DOHH2 (cell line): ENCODE measurements at regions not wholly inside any gene's neighbourhood (a gene's known extent, or its start where the extent isn't known, plus 50 kb on each side); places are given as distances from the start of the nearest gene placed in this dataset.

ENCODE experiments used
- H3F3A ChIP-seq: fragments of 200-600 bp; sonication (generic), shearing (Covaris generic); 2 replicates; pipeline ENCODE4 v1.6.0; 2016; ENCODE audit warnings: antibody characterized with exemption, mild to moderate bottlenecking; ENCODE audit not compliant: control insufficient read depth, insufficient read depth
- H3K27ac ChIP-seq: fragments of 200-600 bp; sonication (generic); 2 replicates; pipeline ENCODE4 v1.5.1; 2014; ENCODE audit warnings: low read depth, mild to moderate bottlenecking, low read length, moderate library complexity
- H3K27me3 ChIP-seq: fragments of 200-600 bp; sonication (generic); 2 replicates; pipeline ENCODE4 v1.6.1; 2014; ENCODE audit warnings: mild to moderate bottlenecking, low read length, mixed read lengths; ENCODE audit not compliant: control insufficient read depth
- H3K36me3 ChIP-seq: fragments of 200-600 bp; sonication (generic); 2 replicates; pipeline ENCODE4 v1.6.1; 2014; ENCODE audit warnings: mild to moderate bottlenecking, low read length, moderate library complexity, mixed read lengths; ENCODE audit not compliant: control insufficient read depth
- H3K4me1 ChIP-seq: fragments of 200-600 bp; sonication (generic); 2 replicates; pipeline ENCODE4 v1.6.1; 2014; ENCODE audit warnings: mild to moderate bottlenecking, low read length, mixed read lengths; ENCODE audit not compliant: control insufficient read depth
- H3K4me2 ChIP-seq: fragments of 200-600 bp; sonication (generic); 2 replicates; pipeline ENCODE4 v1.6.0; 2014; ENCODE audit warnings: mild to moderate bottlenecking, low read length, moderate library complexity
- H3K4me3 ChIP-seq: fragments of 200-600 bp; sonication (generic); 2 replicates; pipeline ENCODE4 v1.5.1; 2014; ENCODE audit warnings: mild to moderate bottlenecking, low read length, mixed read lengths
- H3K79me2 ChIP-seq: fragments of 200-600 bp; sonication (generic); 2 replicates; pipeline ENCODE4 v1.6.1; 2014; ENCODE audit warnings: mild to moderate bottlenecking, low read length, mixed read lengths; ENCODE audit not compliant: control insufficient read depth
- H3K9me2 ChIP-seq: fragments of 200-600 bp; sonication (generic); replicated peaks from 2 replicates; pipeline ENCODE4 v1.6.1; 2014; ENCODE audit warnings: mild to moderate bottlenecking, low read length, mixed read lengths; ENCODE audit not compliant: control insufficient read depth
- H3K9me3 ChIP-seq: fragments of 200-600 bp; sonication (generic); 2 replicates; pipeline ENCODE4 v1.6.1; 2014; ENCODE audit warnings: antibody characterized with exemption, low read length, mixed read lengths; ENCODE audit not compliant: control insufficient read depth, insufficient read depth
- H4K20me1 ChIP-seq: fragments of 200-600 bp; sonication (generic); 2 replicates; pipeline ENCODE4 v1.6.0; 2014; ENCODE audit warnings: low read depth, mild to moderate bottlenecking, antibody characterized with exemption, low read length, moderate library complexity; ENCODE audit not compliant: control insufficient read depth, insufficient read depth
- CTCF ChIP-seq: fragments of 200-600 bp; sonication (generic); IDR thresholded peaks from one replicate; pipeline ENCODE4 v1.5.1; 2014; ENCODE audit warnings: antibody characterized with exemption, mild to moderate bottlenecking, low read depth, low read length; ENCODE audit not compliant: poor library complexity, severe bottlenecking
- EZH2phosphoT487 ChIP-seq: fragments of 200-600 bp; sonication (generic); IDR thresholded peaks from 2 replicates; pipeline ENCODE4 v1.6.1; 2017; ENCODE audit warnings: borderline replicate concordance, mild to moderate bottlenecking, antibody characterized with exemption, low read length, moderate library complexity, mixed read lengths

DNA sequence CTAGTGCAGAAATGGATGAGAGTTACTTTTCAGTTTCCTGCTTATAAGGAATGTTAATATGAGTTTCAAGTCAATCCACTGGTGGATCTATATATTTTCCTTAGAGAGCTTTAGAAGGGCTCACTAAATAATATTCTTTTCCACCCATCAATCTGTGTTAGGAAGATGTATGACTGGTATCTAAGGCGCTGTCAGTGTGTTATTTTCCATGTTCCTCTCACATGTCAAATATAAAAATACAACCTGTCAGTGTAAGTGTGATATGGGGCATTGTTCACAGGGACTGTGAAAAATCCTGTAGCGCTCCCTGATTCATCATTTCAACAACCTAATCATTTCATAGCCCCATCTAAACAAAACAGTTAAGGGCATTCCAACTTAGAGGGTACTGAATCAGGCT is 203.1 kb downstream of the TMEM26 start:
- Histone ChIP-seq H3K4me3 (no peak overlapping the region), H4K20me1 (no peaks in the 10 kb centered on the region), H3K27me3 (no peaks in the 10 kb centered on the region), H3K4me1 (no peaks in the 10 kb centered on the region), H3K27ac (no peak overlapping the region), H3K9me3 (no peaks in the 10 kb centered on the region), H3K9me2 (no peaks in the 10 kb centered on the region), H3F3A (no peaks in the 10 kb centered on the region), H3K79me2 (no peaks in the 10 kb centered on the region), H3K4me2 (no peak overlapping the region), H3K36me3 (no peaks in the 10 kb centered on the region)
- no peak for TF ChIP-seq EZH2phosphoT487
- TF ChIP-seq CTCF: no peak

- no peak overlapping the region for H3K4me2 ChIP-seq
- H3K9me2 ChIP-seq: no peaks in the 10 kb centered on the region
- no peak for TF ChIP-seq CTCF
- H3F3A ChIP-seq: no peaks in the 10 kb centered on the region
- no peaks in the 10 kb centered on the region for H3K79me2 ChIP-seq
- no peak overlapping the region for H3K27ac ChIP-seq
- no peaks in the 10 kb centered on the region for H3K9me3 ChIP-seq
- no peaks in the 10 kb centered on the region for H3K4me1 ChIP-seq
- H3K36me3 ChIP-seq: no peaks in the 10 kb centered on the region
- H3K4me3 ChIP-seq: no peak overlapping the region
- H3K27me3 ChIP-seq: no peaks in the 10 kb centered on the region
- no peaks in the 10 kb centered on the region for H4K20me1 ChIP-seq
These were observed 205.2 kb downstream of the TMEM26 start for GRCh38 chr10:61248013-61248412.

DNA sequence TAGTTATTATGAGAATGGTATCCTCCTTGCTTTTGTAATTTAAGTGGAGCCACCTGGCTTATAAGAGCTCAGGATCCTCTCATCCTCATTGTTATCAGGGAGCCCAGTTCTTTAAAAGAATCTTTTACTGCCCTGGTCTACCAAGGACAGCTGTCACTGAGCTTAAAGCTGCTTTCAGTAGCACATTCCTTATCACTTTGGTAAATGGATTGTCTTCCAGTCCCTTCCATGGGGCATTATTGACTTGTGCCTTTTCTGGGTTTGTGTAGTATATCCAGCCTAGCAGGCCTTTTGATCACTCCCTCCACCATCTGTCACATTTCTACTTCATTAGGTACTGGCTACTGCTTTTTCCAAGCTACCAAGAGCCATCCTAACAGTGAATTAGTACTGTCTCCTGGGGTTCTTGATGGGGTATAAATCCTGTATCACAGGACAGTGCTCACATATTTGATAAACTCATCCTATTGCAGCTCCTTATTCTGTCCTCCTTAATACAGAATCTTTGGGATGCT is 208.9 kb downstream of the TMEM26 start:
- H3K4me2 ChIP-seq: no peak overlapping the region
- H3K27me3 ChIP-seq: no peaks in the 10 kb centered on the region
- no peaks in the 10 kb centered on the region for H4K20me1 ChIP-seq
- H3F3A ChIP-seq: no peaks in the 10 kb centered on the region
- H3K4me3 ChIP-seq: no peak overlapping the region
- H3K9me3 ChIP-seq: no peaks in the 10 kb centered on the region
- no peaks in the 10 kb centered on the region for H3K36me3 ChIP-seq
- no peaks in the 10 kb centered on the region for H3K79me2 ChIP-seq
- H3K27ac ChIP-seq: no peak overlapping the region
- TF ChIP-seq CTCF (no peak), EZH2phosphoT487 (no peak)
- no peaks in the 10 kb centered on the region for H3K4me1 ChIP-seq
- no peaks in the 10 kb centered on the region for H3K9me2 ChIP-seq

- no peaks in the 10 kb centered on the region for H4K20me1 ChIP-seq
- no peak overlapping the region for H3K4me2 ChIP-seq
- no peak overlapping the region for H3K27ac ChIP-seq
- no peaks in the 10 kb centered on the region; the same call in 1 of the 2 replicates for H3K9me3 ChIP-seq
- H3K4me3 ChIP-seq: no peak overlapping the region
- no peaks in the 10 kb centered on the region for H3K27me3 ChIP-seq
- H3K4me1 ChIP-seq: no peaks in the 10 kb centered on the region
- TF ChIP-seq CTCF (no peak), EZH2phosphoT487 (no peak)
- H3K36me3 ChIP-seq: no peaks in the 10 kb centered on the region
- H3K79me2 ChIP-seq: no peaks in the 10 kb centered on the region
- no peaks in the 10 kb centered on the region for H3F3A ChIP-seq
- no peaks in the 10 kb centered on the region for H3K9me2 ChIP-seq
These were observed 220.4 kb downstream of the TMEM26 start for GRCh38 chr10:61232780-61233179.
